ENCODE measurements at regions not wholly inside any gene's neighbourhood (a gene's known extent, or its start where the extent isn't known, plus 50 kb on each side); places are given as distances from the start of the nearest gene placed in this dataset.

- no peak for TF ChIP-seq CTCF (IDR thresholded peaks at IDR 0.05)
- TF ChIP-seq EZH2 (IDR thresholded peaks at IDR 0.05) = no peak
These were observed 473.5 kb upstream of the MYT1L start for GRCh38 chr2:2804528-2804927.
